K562 (cell line): ENCODE measurements at regions not wholly inside any gene's neighbourhood (a gene's known extent, or its start where the extent isn't known, plus 50 kb on each side); places are given as distances from the start of the nearest gene placed in this dataset.

ENCODE experiments used
- ATAC-seq: fragments of 200-7000 bp; cut with Tn5 transposase; 3 replicates; pipeline ENCODE4 v1.9.1; 2020; ENCODE audit warnings: moderate library complexity
- BruUV-seq: library from RNA; stranded (reverse); fragments of 400-500 nt; replicated peaks from 2 replicates; lab custom pipeline; 2021; lab: Mats Ljungman, UMichigan
- CTCF ChIA-PET: fragments of 300-600 bp; formaldehyde crosslinking; extraction: SDS; loops from one replicate; lab custom pipeline; 2021; ENCODE audit warnings: low intra/inter-chr PET ratio; lab: Yijun Ruan, JAX
- POLR2A ChIA-PET: fragments of 300-600, 350-650 bp; sonication (Branson Sonifier 250); formaldehyde crosslinking; extraction: SDS; loops from one replicate; lab custom pipeline; 2021; ENCODE audit warnings: antibody characterized with exemption, inconsistent platforms; lab: Yijun Ruan, JAX
- DNase-seq, 4 experiments: peaks; one replicate each; pipeline versions ENCODE4 v3.0.0 to v3.0.0-alpha.2; 2011 to 2018; ENCODE audit warnings: low spot score in 3 of 4, mixed read lengths in 3 of 4; ENCODE audit errors: extremely low read depth in 1 of 4
- FAIRE-seq: peaks from 2 replicates; lab custom pipeline; 2011; peaks lifted over from hg19 to GRCh38; lab: Jason Lieb, UNC
- H2AFZ ChIP-seq: 2 replicates; pipeline ENCODE4 v1.6.0; 2011; ENCODE audit warnings: low read depth, low read length, control low read depth, inconsistent platforms
- H3K27ac ChIP-seq: fragments of 200-600 bp; 3 replicates; pipeline ENCODE4 v1.8.0; 2011; ENCODE audit warnings: low read depth, mild to moderate bottlenecking, control low read depth, inconsistent platforms, low read length, moderate library complexity, mixed read lengths; ENCODE audit errors: extremely low read depth
- H3K27me3 ChIP-seq, 2 experiments: fragments of 300-600 bp in 1 of 2; 2 replicates in 1 of 2; 3 replicates in 1 of 2; pipeline versions ENCODE4 v1.6.0 to v1.8.0; 2011; ENCODE audit warnings: inconsistent platforms in 2 of 2, low read length in 2 of 2, mild to moderate bottlenecking in 1 of 2, mixed read lengths in 1 of 2, moderate library complexity in 1 of 2; ENCODE audit not compliant: control insufficient read depth in 2 of 2, insufficient read depth in 2 of 2
- H3K36me3 ChIP-seq: fragments of 300-600 bp; 3 replicates; pipeline ENCODE4 v1.8.0; 2011; ENCODE audit warnings: mild to moderate bottlenecking, low read length, inconsistent platforms; ENCODE audit not compliant: control insufficient read depth, insufficient read depth
- H3K4me1 ChIP-seq, 2 experiments: fragments of 200-600 bp in 1 of 2; replicated peaks in 1 of 2; 2 replicates in 1 of 2; 3 replicates in 1 of 2; pipeline versions ENCODE4 v1.5.1 to v1.8.0; 2011; ENCODE audit warnings: inconsistent platforms in 2 of 2, low read length in 2 of 2, mild to moderate bottlenecking in 1 of 2, mixed read lengths in 1 of 2, moderate library complexity in 1 of 2; ENCODE audit not compliant: control insufficient read depth in 2 of 2, insufficient read depth in 2 of 2
- H3K4me2 ChIP-seq: 2 replicates; pipeline ENCODE4 v1.6.1; 2011; ENCODE audit warnings: low read length, control low read depth, inconsistent platforms, mixed read lengths; ENCODE audit not compliant: insufficient read depth
- H3K4me3 ChIP-seq: fragments of 200-600 bp; sonication (generic), shearing (Covaris generic); 2 replicates; pipeline ENCODE4 v1.5.1; 2016; ENCODE audit warnings: control low read depth, inconsistent platforms
- H3K79me2 ChIP-seq: fragments of 200-600 bp; 3 replicates; pipeline ENCODE4 v1.8.0; 2011; ENCODE audit warnings: low read length, inconsistent platforms; ENCODE audit not compliant: control insufficient read depth, insufficient read depth
- H3K9ac ChIP-seq, 2 experiments: 2 replicates each; pipeline versions ENCODE4 v1.6.0 to v1.6.1; 2011; ENCODE audit warnings: low read depth in 2 of 2, low read length in 2 of 2, control low read depth in 1 of 2, inconsistent platforms in 1 of 2, mild to moderate bottlenecking in 1 of 2, mixed read lengths in 1 of 2; ENCODE audit not compliant: insufficient read depth in 1 of 2
- H3K9me1 ChIP-seq: one replicate; pipeline ENCODE4 v1.6.0; 2011; ENCODE audit warnings: inconsistent platforms, mild to moderate bottlenecking, low read length, moderate library complexity; ENCODE audit not compliant: control insufficient read depth, insufficient read depth
- H3K9me3 ChIP-seq: replicated peaks from 2 replicates; pipeline ENCODE4 v1.5.1; 2011; ENCODE audit warnings: low read depth, low read length, inconsistent platforms; ENCODE audit not compliant: control insufficient read depth, insufficient read depth
- H4K20me1 ChIP-seq: replicated peaks from 2 replicates; pipeline ENCODE4 v1.6.1; 2011; ENCODE audit warnings: low read length, inconsistent platforms, mixed read lengths; ENCODE audit not compliant: control insufficient read depth, insufficient read depth
- BCOR ChIP-seq: fragments of 450-650 bp; IDR thresholded peaks from 2 replicates; pipeline ENCODE4 v1.6.1; 2016
- CEBPB ChIP-seq: fragments of 450-650 bp; IDR thresholded peaks from 2 replicates; pipeline ENCODE4 v1.6.1; 2016; ENCODE audit warnings: missing genetic modification characterization, missing compliant biosample characterization
- ESRRB ChIP-seq: fragments of 250-450 bp; sonication (Bioruptor Pico); IDR thresholded peaks from 2 replicates; pipeline ENCODE4 v1.5.0; 2020; ENCODE audit warnings: mild to moderate bottlenecking, moderate library complexity, borderline replicate concordance
- FOXP1 ChIP-seq: sonication (generic); formaldehyde crosslinking; IDR thresholded peaks from 2 replicates; pipeline ENCODE4 v1.8.0; 2022; ENCODE audit warnings: mild to moderate bottlenecking, missing genetic modification reagents
- JUND ChIP-seq, 2 experiments: IDR thresholded peaks; 2 replicates in 1 of 2; 3 replicates in 1 of 2; pipeline ENCODE4 v1.6.1; 2011; ENCODE audit warnings: borderline replicate concordance in 2 of 2, low read depth in 2 of 2, low read length in 2 of 2, improper control_type of control experiment in 1 of 2, missing biosample characterization in 1 of 2, missing genetic modification characterization in 1 of 2, missing genetic modification reagents in 1 of 2
- POLR2AphosphoS2 ChIP-seq: IDR thresholded peaks from 2 replicates; pipeline ENCODE4 v1.6.1; 2012; ENCODE audit warnings: low read length, improper control_type of control experiment
- RFX1 ChIP-seq: fragments of 450-650 bp; IDR thresholded peaks from 2 replicates; pipeline ENCODE4 v1.6.1; 2016; ENCODE audit warnings: mild to moderate bottlenecking, moderate library complexity
- SAP30 ChIP-seq: fragments of 200-600 bp; sonication (generic); IDR thresholded peaks from 2 replicates; pipeline ENCODE4 v1.6.1; 2012; ENCODE audit warnings: borderline replicate concordance, low read depth, mild to moderate bottlenecking, moderate library complexity, low read length, control low read depth, inconsistent platforms; ENCODE audit not compliant: insufficient read depth, poor library complexity, severe bottlenecking
- SMAD3 ChIP-seq: fragments of 450-650 bp; formaldehyde crosslinking; conservative IDR thresholded peaks from 2 replicates; pipeline ENCODE4 v1.4.0; 2020; ENCODE audit warnings: mild to moderate bottlenecking
- STAT5A ChIP-seq: IDR thresholded peaks from 2 replicates; pipeline ENCODE4 v1.6.1; 2012; ENCODE audit warnings: low read length, inconsistent platforms, borderline replicate concordance
- TBP ChIP-seq: optimal IDR thresholded peaks from 2 replicates; pipeline ENCODE3; 2011; ENCODE audit warnings: low read depth, low read length, improper control_type of control experiment
- U2AF1 ChIP-seq: fragments of 200-400 bp; formaldehyde crosslinking; optimal IDR thresholded peaks from 2 replicates; pipeline ENCODE3; 2017; ENCODE audit warnings: mild to moderate bottlenecking, low read depth, low read length, moderate library complexity
- ZNF224 ChIP-seq: sonication (generic); formaldehyde crosslinking; IDR thresholded peaks from 2 replicates; pipeline ENCODE4 v1.8.0; 2022; ENCODE audit warnings: mild to moderate bottlenecking, missing genetic modification reagents
- ZNF384 ChIP-seq: IDR thresholded peaks from 2 replicates; pipeline ENCODE4 v1.6.1; 2012; ENCODE audit warnings: low read depth, low read length, improper control_type of control experiment
- ZNF583 ChIP-seq: fragments of 250-450 bp; sonication (Bioruptor Pico); IDR thresholded peaks from 2 replicates; pipeline ENCODE4 v1.4.0; 2020
- ZNF695 ChIP-seq: fragments of 450-650 bp; formaldehyde crosslinking; IDR thresholded peaks from 2 replicates; pipeline ENCODE4 v1.4.0; 2020; ENCODE audit warnings: mild to moderate bottlenecking, moderate library complexity
- ZNF699 ChIP-seq: fragments of 250-450 bp; sonication (Bioruptor Pico); IDR thresholded peaks from 2 replicates; pipeline ENCODE4 v1.8.0; 2021; ENCODE audit warnings: mild to moderate bottlenecking, moderate library complexity; ENCODE audit not compliant: insufficient replicate concordance
- ZSCAN32 ChIP-seq: fragments of 450-650 bp; formaldehyde crosslinking; IDR thresholded peaks from 2 replicates; pipeline ENCODE4 v1.4.0; 2020; ENCODE audit warnings: mild to moderate bottlenecking, moderate library complexity
- WGBS: fragments of 100-300 bp; shearing (Covaris generic); methylation state at CpG from one replicate; pipeline ENCODE4 v1.1.6; 2016; ENCODE audit warnings: low coverage, mixed read lengths; ENCODE audit not compliant: insufficient coverage; ENCODE audit errors: missing lambda C conversion rate; 5-methylcytosine and 5-hydroxymethylcytosine counted together
- in situ Hi-C: fragments of 300-500 bp; cut with MboI; formaldehyde crosslinking; loops from 4 replicates; pipeline ENCODE4 v1.15.0; 2018; ENCODE audit warnings: inconsistent platforms, mixed read lengths
- intact Hi-C: fragments of 100-400 bp; cut with micrococcal nuclease; formaldehyde crosslinking; loops from 2 replicates; pipeline ENCODE4 v1.14.2; 2022
- TF ChIP-seq, protein P1 (sequence below): sonication (generic); formaldehyde crosslinking; IDR thresholded peaks from 2 replicates; pipeline ENCODE4 v1.9.0; 2022; ENCODE audit warnings: mild to moderate bottlenecking, missing genetic modification reagents

DNA sequence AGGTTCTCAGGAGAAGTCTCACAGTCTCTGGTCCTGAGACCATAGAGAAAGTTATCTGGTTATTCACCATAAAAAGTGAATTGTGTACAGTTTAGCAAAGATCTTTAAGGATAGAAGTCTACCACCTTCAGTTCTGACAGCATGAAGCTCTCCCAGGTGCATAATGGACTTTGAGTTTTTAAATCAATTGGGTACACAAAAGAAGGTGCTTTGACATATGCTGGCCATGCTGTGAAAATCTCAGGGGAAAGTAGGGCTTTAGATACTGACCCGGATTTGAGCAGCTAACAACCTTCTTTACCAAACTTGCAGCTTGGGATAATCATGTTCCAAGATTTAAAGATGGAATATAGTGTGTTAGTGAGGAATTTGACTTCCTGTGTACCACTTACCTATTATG is 264.2 kb downstream of the ZSWIM6 start:
- CTCF ChIA-PET, result no interaction called here
- WGBS, result 0% methylated on average over 1 of the region's 1 CpG

GRCh38 chr5:61597684-61598083 is 265.6 kb downstream of the ZSWIM6 start:
- Histone ChIP-seq H2AFZ (no peak overlapping the region), H3K9me3 (no peaks in the 10 kb centered on the region), H3K36me3 (no peaks in the 10 kb centered on the region), H3K4me1 (no peaks in the 10 kb centered on the region), H3K9me1 (no peaks in the 10 kb centered on the region), H3K4me3 (no peak overlapping the region), H4K20me1 (no peaks in the 10 kb centered on the region), H3K27ac (no peak overlapping the region), H3K4me2 (no peak overlapping the region), H3K27me3 (peaks cover 0 to 12% of the 10 kb centered on the region in 2 experiments; a peak in 3 of 5 replicates), H3K79me2 (no peaks in the 10 kb centered on the region), H3K9ac (no peak overlapping the region)
- POLR2A ChIA-PET, result interaction anchor here (1.2 kb wide), 1 partner anchor 9 kb away, joined by 3 read pairs; no protein-coding TSS in a partner anchor
- in situ Hi-C loops, result no loop called here
- intact Hi-C loops, result no loop called here
- no TSS peak for BruUV-seq
- CTCF ChIA-PET, result no interaction called here
- DNase-seq, result no peak
- ATAC-seq, result no peak
- FAIRE-seq, result no peak
- TF ChIP-seq BCOR (no peak), TBP (no peak), STAT5A (no peak), POLR2AphosphoS2 (no peak), ESRRB (no peak)
- TF ChIP-seq, protein P1, sequence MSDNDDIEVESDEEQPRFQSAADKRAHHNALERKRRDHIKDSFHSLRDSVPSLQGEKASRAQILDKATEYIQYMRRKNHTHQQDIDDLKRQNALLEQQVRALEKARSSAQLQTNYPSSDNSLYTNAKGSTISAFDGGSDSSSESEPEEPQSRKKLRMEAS (CRISPR knock-in tag), result no peak

More for the DNA sequence above, 264.2 kb downstream of the ZSWIM6 start:
- no peak overlapping the region for H3K4me2 ChIP-seq
- no peaks in the 10 kb centered on the region for H3K36me3 ChIP-seq
- H3K27ac ChIP-seq, result no peak overlapping the region
- no peak for FAIRE-seq
- H3K4me1 ChIP-seq, result no peaks in the 10 kb centered on the region
- BruUV-seq, result no TSS peak
- in situ Hi-C loops, result no loop called here
- H3K9me3 ChIP-seq, result no peaks in the 10 kb centered on the region
- TF ChIP-seq ZNF695 (CRISPR knock-in tag) (no peak), JUND (IDR thresholded peaks at IDR 0.05; ENCODE audit: borderline replicate concordance, low read depth, low read length) (no peak), JUND (tag; IDR thresholded peaks at IDR 0.05; ENCODE audit: borderline replicate concordance, low read depth, low read length) (no peak), ZNF384 (no peak), SMAD3 (no peak), ZNF583 (CRISPR knock-in tag) (no peak), ZSCAN32 (CRISPR knock-in tag) (no peak), ZNF699 (CRISPR knock-in tag) (no peak), SAP30 (no peak), FOXP1 (CRISPR knock-in tag) (no peak), ZNF224 (no peak), RFX1 (no peak), CEBPB (tag) (no peak), U2AF1 (no peak)
- POLR2A ChIA-PET, result no interaction called here
- no peaks in the 10 kb centered on the region for H3K79me2 ChIP-seq
- intact Hi-C loops, result no loop called here
- no peaks in the 10 kb centered on the region for H4K20me1 ChIP-seq
- H3K4me3 ChIP-seq, result no peak overlapping the region
- no peak overlapping the region for H2AFZ ChIP-seq
- no peak for DNase-seq
- H3K27me3 ChIP-seq, result peaks cover 0 to 10% of the 10 kb centered on the region in 2 experiments; a peak in 2 of 5 replicates
- H3K9ac ChIP-seq, result no peak overlapping the region
- no peak for ATAC-seq
- H3K9me1 ChIP-seq, result no peaks in the 10 kb centered on the region
